IMR-90 (cell line): ENCODE measurements at regions not wholly inside any gene's neighbourhood (a gene's known extent, or its start where the extent isn't known, plus 50 kb on each side); places are given as distances from the start of the nearest gene placed in this dataset.

ENCODE experiments used
- ATAC-seq: fragments of 200-7000 bp; cut with Tn5 transposase; 2 replicates; pipeline ENCODE4 v1.9.1; 2020; ENCODE audit warnings: low read depth, mild to moderate bottlenecking, moderate library complexity
- BruUV-seq: library from RNA; stranded (reverse); fragments of 400-500 nt; replicated peaks from 2 replicates; lab custom pipeline; 2021; lab: Mats Ljungman, UMichigan
- CTCF ChIA-PET: fragments of 300-600 bp; formaldehyde crosslinking; extraction: SDS; loops from one replicate; lab custom pipeline; 2021; ENCODE audit warnings: antibody characterized with exemption; lab: Yijun Ruan, JAX
- POLR2A ChIA-PET: fragments of 300-600 bp; sonication (Branson Sonifier 250); formaldehyde crosslinking; loops from one replicate; lab custom pipeline; 2022; ENCODE audit warnings: antibody characterized with exemption; ENCODE audit not compliant: unreplicated experiment; lab: Charles Lee
- DNase-seq: peaks from one replicate; pipeline ENCODE4 v3.0.0; 2013
- H2AFZ ChIP-seq: replicated peaks from 2 replicates; pipeline ENCODE3; 2013; ENCODE audit warnings: low read length, mild to moderate bottlenecking; ENCODE audit not compliant: poor library complexity
- H2AK5ac ChIP-seq: 2 replicates; pipeline ENCODE4 v1.6.1; 2013; ENCODE audit warnings: low read depth, low read length, inconsistent platforms
- H2AK9ac ChIP-seq: replicated peaks from 2 replicates; pipeline ENCODE3; 2013; ENCODE audit warnings: mild to moderate bottlenecking, low read depth, low read length, moderate library complexity; ENCODE audit not compliant: poor library complexity
- H2BK120ac ChIP-seq: 2 replicates; pipeline ENCODE4 v1.6.1; 2013; ENCODE audit warnings: low read depth, low read length, inconsistent platforms
- H2BK15ac ChIP-seq: 3 replicates; pipeline ENCODE4 v1.6.1; 2013; ENCODE audit warnings: low read depth, low read length, inconsistent platforms
- H2BK20ac ChIP-seq: 2 replicates; pipeline ENCODE4 v1.6.1; 2013; ENCODE audit warnings: low read depth, mild to moderate bottlenecking, inconsistent platforms, low read length, moderate library complexity
- H2BK5ac ChIP-seq: 2 replicates; pipeline ENCODE4 v1.6.1; 2013; ENCODE audit warnings: mild to moderate bottlenecking, low read depth, low read length, inconsistent platforms; ENCODE audit not compliant: poor library complexity, severe bottlenecking
- H3K14ac ChIP-seq: replicated peaks from 2 replicates; pipeline ENCODE4 v1.6.1; 2013; ENCODE audit warnings: low read depth, low read length, inconsistent platforms
- H3K18ac ChIP-seq: 2 replicates; pipeline ENCODE4 v1.6.1; 2013; ENCODE audit warnings: low read depth, low read length, control low read depth
- H3K23ac ChIP-seq: 2 replicates; pipeline ENCODE4 v1.6.1; 2013; ENCODE audit warnings: low read depth, low read length, inconsistent platforms
- H3K27ac ChIP-seq: 2 replicates; pipeline ENCODE4 v1.5.1; 2013; ENCODE audit warnings: mild to moderate bottlenecking, control low read depth, low read length; ENCODE audit not compliant: insufficient read depth
- H3K27me3 ChIP-seq: 2 replicates; pipeline ENCODE4 v1.6.1; 2013; ENCODE audit warnings: low read length; ENCODE audit not compliant: control insufficient read depth, insufficient read depth
- H3K36me3 ChIP-seq: 2 replicates; pipeline ENCODE4 v1.6.1; 2013; ENCODE audit warnings: low read length, mixed read lengths; ENCODE audit not compliant: control insufficient read depth, insufficient read depth
- H3K4ac ChIP-seq: 2 replicates; pipeline ENCODE4 v1.6.1; 2013; ENCODE audit warnings: low read depth, low read length, inconsistent platforms
- H3K4me1 ChIP-seq: 2 replicates; pipeline ENCODE4 v1.6.1; 2013; ENCODE audit warnings: low read length, mixed read lengths; ENCODE audit not compliant: control insufficient read depth, insufficient read depth
- H3K4me2 ChIP-seq: 2 replicates; pipeline ENCODE4 v1.6.1; 2013; ENCODE audit warnings: low read depth, mild to moderate bottlenecking, control low read depth, low read length, moderate library complexity
- H3K4me3 ChIP-seq: 2 replicates; pipeline ENCODE4 v1.5.1; 2013; ENCODE audit warnings: low read depth, mild to moderate bottlenecking, control low read depth, low read length, moderate library complexity; ENCODE audit not compliant: insufficient read depth
- H3K56ac ChIP-seq: 2 replicates; pipeline ENCODE4 v1.6.1; 2013; ENCODE audit warnings: low read length, inconsistent platforms; ENCODE audit not compliant: insufficient read depth; ENCODE audit errors: extremely low read depth
- H3K79me1 ChIP-seq, 2 experiments: 2 replicates each; pipeline ENCODE4 v1.6.1; 2013; ENCODE audit warnings: low read length in 2 of 2, inconsistent platforms in 1 of 2, low read depth in 1 of 2
- H3K9ac ChIP-seq: 2 replicates; pipeline ENCODE4 v1.6.1; 2013; ENCODE audit warnings: low read depth, low read length, control low read depth
- H3K9me1 ChIP-seq: 2 replicates; pipeline ENCODE4 v1.6.1; 2013; ENCODE audit warnings: low read length, inconsistent platforms; ENCODE audit not compliant: insufficient read depth
- H3K9me3 ChIP-seq: 2 replicates; pipeline ENCODE4 v1.6.1; 2013; ENCODE audit warnings: low read length; ENCODE audit not compliant: control insufficient read depth, insufficient read depth
- H4K20me1 ChIP-seq: 2 replicates; pipeline ENCODE4 v1.6.1; 2013; ENCODE audit warnings: low read length, inconsistent platforms; ENCODE audit not compliant: insufficient read depth
- H4K5ac ChIP-seq: 2 replicates; pipeline ENCODE4 v1.6.1; 2013; ENCODE audit warnings: mild to moderate bottlenecking, low read depth, low read length, control low read depth
- H4K8ac ChIP-seq, 2 experiments: 2 replicates each; pipeline ENCODE4 v1.6.1; 2013; ENCODE audit warnings: low read depth in 2 of 2, low read length in 2 of 2, control low read depth in 1 of 2, inconsistent platforms in 1 of 2
- H4K91ac ChIP-seq: 2 replicates; pipeline ENCODE4 v1.6.1; 2013; ENCODE audit warnings: low read depth, low read length, inconsistent platforms; ENCODE audit not compliant: insufficient read depth
- BHLHE40 ChIP-seq: fragments of 150-350 bp; IDR thresholded peaks from 2 replicates; pipeline ENCODE4 v1.6.1; 2016; ENCODE audit warnings: mild to moderate bottlenecking, low read depth, low read length
- CEBPB ChIP-seq: IDR thresholded peaks from 2 replicates; pipeline ENCODE4 v1.6.1; 2012; ENCODE audit warnings: low read depth, low read length, improper control_type of control experiment
- CHD1 ChIP-seq: IDR thresholded peaks from 2 replicates; pipeline ENCODE4 v1.6.1; 2012; ENCODE audit warnings: low read depth, low read length, improper control_type of control experiment
- MXI1 ChIP-seq: IDR thresholded peaks from 2 replicates; pipeline ENCODE4 v1.6.1; 2012; ENCODE audit warnings: low read depth, mild to moderate bottlenecking, low read length, moderate library complexity, borderline replicate concordance
- POLR2A ChIP-seq: IDR thresholded peaks from 2 replicates; pipeline ENCODE4 v1.6.1; 2012; ENCODE audit warnings: mild to moderate bottlenecking, low read depth, low read length
- RAD21 ChIP-seq: IDR thresholded peaks from 2 replicates; pipeline ENCODE4 v1.6.1; 2012; ENCODE audit warnings: low read length, improper control_type of control experiment
- RCOR1 ChIP-seq: IDR thresholded peaks from 2 replicates; pipeline ENCODE4 v1.6.1; 2012; ENCODE audit warnings: mild to moderate bottlenecking, low read length, improper control_type of control experiment; ENCODE audit not compliant: insufficient replicate concordance
- SMC3 ChIP-seq: fragments of 150-350 bp; IDR thresholded peaks from 2 replicates; pipeline ENCODE4 v1.6.1; 2016; ENCODE audit warnings: low read depth, mild to moderate bottlenecking, antibody characterized with exemption, low read length, moderate library complexity
- USF2 ChIP-seq: fragments of 150-350 bp; IDR thresholded peaks from 2 replicates; pipeline ENCODE4 v1.6.1; 2017; ENCODE audit warnings: mild to moderate bottlenecking, antibody characterized with exemption, low read length, low read depth
- WGBS, 2 experiments: methylation state at CpG; one replicate each; pipeline versions ENCODE4 v1.1.5 to v1.1.7; 2013; ENCODE audit warnings: missing lambda C conversion rate in 2 of 2; ENCODE audit not compliant: insufficient read length in 1 of 2; ENCODE audit errors: extremely low coverage in 2 of 2; 5-methylcytosine and 5-hydroxymethylcytosine counted together
- dilution Hi-C: fragments of 300-500 bp; cut with HindIII; formaldehyde crosslinking; loops from one replicate; pipeline ENCODE4 v1.14.3; 2018; ENCODE audit warnings: low sequenced_read_pairs; ENCODE audit not compliant: unreplicated experiment
- in situ Hi-C: fragments of 300-500 bp; cut with MboI; formaldehyde crosslinking; loops from 3 replicates; pipeline ENCODE4 v1.14.3; 2019; ENCODE audit warnings: low sequenced_read_pairs, inconsistent platforms, mixed read lengths
- intact Hi-C: fragments of 100-400 bp; cut with micrococcal nuclease; formaldehyde crosslinking; loops from 2 replicates; pipeline ENCODE4 v1.10.0; 2022

- Histone ChIP-seq H4K91ac (peak overlapping the region; percentile 93), H3K4me2 (peak overlapping the region; percentile 29), H4K8ac (peak overlapping the region; percentile 90 to 95), H3K23ac (peak overlapping the region; percentile 71), H2BK20ac (peak overlapping the region; percentile 96), H2BK5ac (peak overlapping the region; percentile 88), H2BK15ac (peak overlapping the region; percentile 93), H3K27ac (peak overlapping the region; percentile 88), H2AFZ (peak overlapping the region; percentile 81), H4K20me1 (no peaks in the 10 kb centered on the region), H3K9me1 (peaks cover 22% of the 10 kb centered on the region), H3K36me3 (no peaks in the 10 kb centered on the region), H3K27me3 (no peaks in the 10 kb centered on the region), H3K79me1 (no peaks in the 10 kb centered on the region), H4K5ac (peak overlapping the region; percentile 95), H3K9ac (peak overlapping the region; percentile 14; the same call in 1 of the 2 replicates), H3K9me3 (no peaks in the 10 kb centered on the region), H2BK120ac (peak overlapping the region; percentile 97), H3K4ac (peak overlapping the region; percentile 97), H2AK9ac (peak overlapping the region; percentile 80), H2AK5ac (peak overlapping the region; percentile 94), H3K18ac (peak overlapping the region; percentile 83), H3K14ac (peak overlapping the region; percentile 84), H3K56ac (peak overlapping the region; percentile 62), H3K4me1 (peaks cover 25% of the 10 kb centered on the region), H3K4me3 (no peak overlapping the region)
- POLR2A ChIA-PET, result no interaction called here
- intact Hi-C loops, result no loop called here
- DNase-seq (no peak), ATAC-seq (peak; percentile 33)
- CTCF ChIA-PET, result no interaction called here
- 59% methylated on average over 6 of the region's 9 CpGs; no CpG with 5 or more reads in 1 of the 2 experiments for WGBS, 2 experiments
- in situ Hi-C loops, result no loop called here
- no TSS peak for BruUV-seq
- no peak for TF ChIP-seq MXI1
- TF ChIP-seq USF2, result no peak
- TF ChIP-seq CHD1, result no peak
- no peak for TF ChIP-seq RAD21
- no peak for TF ChIP-seq RCOR1
- no peak for TF ChIP-seq SMC3
- TF ChIP-seq CEBPB, result no peak
- no peak for TF ChIP-seq POLR2A
- no peak for TF ChIP-seq BHLHE40
- dilution Hi-C loops, result no loop called here
Measured at GRCh38 chr4:26048950-26049349, 134.9 kb downstream of the SMIM20 start.
